ENCODE measurements at regions not wholly inside any gene's neighbourhood (a gene's known extent, or its start where the extent isn't known, plus 50 kb on each side); places are given as distances from the start of the nearest gene placed in this dataset.

DNA sequence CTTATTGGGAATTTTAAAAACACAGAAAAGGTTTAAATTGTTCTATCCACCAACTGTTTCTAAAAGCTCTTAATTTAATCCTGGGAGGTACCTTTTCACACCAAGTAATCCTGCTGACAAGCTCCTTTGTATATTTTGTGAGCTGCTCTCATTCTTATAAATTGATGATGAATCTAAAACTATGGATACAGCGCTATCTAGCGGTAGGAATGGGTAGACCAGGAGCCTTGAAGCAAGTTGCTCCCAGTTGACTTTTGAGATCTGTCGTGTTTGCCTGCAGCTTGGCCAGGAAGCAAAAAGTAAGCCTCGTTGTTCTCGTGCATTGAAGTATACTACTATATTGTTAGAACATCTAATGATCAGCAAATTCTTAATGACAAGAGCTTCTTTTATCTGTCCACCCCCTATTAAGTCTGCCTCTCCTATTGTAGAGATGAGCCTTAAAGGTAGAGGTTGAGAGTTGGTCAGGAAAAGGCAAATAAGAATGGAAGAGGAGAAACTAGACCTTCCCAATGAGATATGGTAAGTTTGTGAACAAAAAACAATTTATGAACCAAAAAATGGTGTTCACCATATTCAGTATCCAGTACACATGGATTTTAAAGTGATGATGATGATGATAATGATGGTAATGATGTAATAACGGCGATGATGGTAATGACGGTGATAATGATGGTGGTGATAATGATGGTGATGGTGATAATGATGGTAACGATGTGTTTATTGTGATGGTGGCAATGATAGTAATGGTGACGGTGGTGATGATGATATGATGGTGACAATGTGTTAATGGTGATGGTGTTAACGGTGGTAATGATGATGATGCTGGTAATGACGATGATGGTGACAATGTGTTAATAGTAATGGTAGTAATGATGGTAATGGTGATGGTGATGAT is 212.1 kb upstream of the NCKAP5 start:
- TF ChIP-seq, protein P1, sequence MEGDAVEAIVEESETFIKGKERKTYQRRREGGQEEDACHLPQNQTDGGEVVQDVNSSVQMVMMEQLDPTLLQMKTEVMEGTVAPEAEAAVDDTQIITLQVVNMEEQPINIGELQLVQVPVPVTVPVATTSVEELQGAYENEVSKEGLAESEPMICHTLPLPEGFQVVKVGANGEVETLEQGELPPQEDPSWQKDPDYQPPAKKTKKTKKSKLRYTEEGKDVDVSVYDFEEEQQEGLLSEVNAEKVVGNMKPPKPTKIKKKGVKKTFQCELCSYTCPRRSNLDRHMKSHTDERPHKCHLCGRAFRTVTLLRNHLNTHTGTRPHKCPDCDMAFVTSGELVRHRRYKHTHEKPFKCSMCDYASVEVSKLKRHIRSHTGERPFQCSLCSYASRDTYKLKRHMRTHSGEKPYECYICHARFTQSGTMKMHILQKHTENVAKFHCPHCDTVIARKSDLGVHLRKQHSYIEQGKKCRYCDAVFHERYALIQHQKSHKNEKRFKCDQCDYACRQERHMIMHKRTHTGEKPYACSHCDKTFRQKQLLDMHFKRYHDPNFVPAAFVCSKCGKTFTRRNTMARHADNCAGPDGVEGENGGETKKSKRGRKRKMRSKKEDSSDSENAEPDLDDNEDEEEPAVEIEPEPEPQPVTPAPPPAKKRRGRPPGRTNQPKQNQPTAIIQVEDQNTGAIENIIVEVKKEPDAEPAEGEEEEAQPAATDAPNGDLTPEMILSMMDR (IDR thresholded peaks at IDR 0.05 in 2 of 3, conservative IDR thresholded peaks at IDR 0.05 in 1 of 3; ENCODE audit: insufficient read depth in 2 of 3, low read depth in 1 of 3, low read length in 3 of 3): peak; percentile 55 to 78 (median 74)
- TF ChIP-seq POLR2A (conservative IDR thresholded peaks at IDR 0.05): no peak
- no peak for TF ChIP-seq HOXB6 (CRISPR knock-in tag; IDR thresholded peaks at IDR 0.05; ENCODE audit: borderline replicate concordance)
- no peak for TF ChIP-seq ZNF274 (IDR thresholded peaks at IDR 0.05; ENCODE audit: borderline replicate concordance, low read depth, low read length)
- TF ChIP-seq NR2F6 (CRISPR knock-in tag; IDR thresholded peaks at IDR 0.05): no peak
- TF ChIP-seq EP300 (IDR thresholded peaks at IDR 0.05; ENCODE audit: low read length): no peak
- TF ChIP-seq, protein P2, sequence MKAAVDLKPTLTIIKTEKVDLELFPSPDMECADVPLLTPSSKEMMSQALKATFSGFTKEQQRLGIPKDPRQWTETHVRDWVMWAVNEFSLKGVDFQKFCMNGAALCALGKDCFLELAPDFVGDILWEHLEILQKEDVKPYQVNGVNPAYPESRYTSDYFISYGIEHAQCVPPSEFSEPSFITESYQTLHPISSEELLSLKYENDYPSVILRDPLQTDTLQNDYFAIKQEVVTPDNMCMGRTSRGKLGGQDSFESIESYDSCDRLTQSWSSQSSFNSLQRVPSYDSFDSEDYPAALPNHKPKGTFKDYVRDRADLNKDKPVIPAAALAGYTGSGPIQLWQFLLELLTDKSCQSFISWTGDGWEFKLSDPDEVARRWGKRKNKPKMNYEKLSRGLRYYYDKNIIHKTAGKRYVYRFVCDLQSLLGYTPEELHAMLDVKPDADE (conservative IDR thresholded peaks at IDR 0.05; ENCODE audit: control insufficient read depth, low read depth, low read length): no peak
- TF ChIP-seq CXXC5 (CRISPR knock-in tag; IDR thresholded peaks at IDR 0.05): no peak
- no peak for TF ChIP-seq NFIC (IDR thresholded peaks at IDR 0.05)
- no peak for TF ChIP-seq POLR2AphosphoS5 (IDR thresholded peaks at IDR 0.05; ENCODE audit: control insufficient read depth, insufficient read depth, low read depth, low read length)
- TF ChIP-seq, protein P3, sequence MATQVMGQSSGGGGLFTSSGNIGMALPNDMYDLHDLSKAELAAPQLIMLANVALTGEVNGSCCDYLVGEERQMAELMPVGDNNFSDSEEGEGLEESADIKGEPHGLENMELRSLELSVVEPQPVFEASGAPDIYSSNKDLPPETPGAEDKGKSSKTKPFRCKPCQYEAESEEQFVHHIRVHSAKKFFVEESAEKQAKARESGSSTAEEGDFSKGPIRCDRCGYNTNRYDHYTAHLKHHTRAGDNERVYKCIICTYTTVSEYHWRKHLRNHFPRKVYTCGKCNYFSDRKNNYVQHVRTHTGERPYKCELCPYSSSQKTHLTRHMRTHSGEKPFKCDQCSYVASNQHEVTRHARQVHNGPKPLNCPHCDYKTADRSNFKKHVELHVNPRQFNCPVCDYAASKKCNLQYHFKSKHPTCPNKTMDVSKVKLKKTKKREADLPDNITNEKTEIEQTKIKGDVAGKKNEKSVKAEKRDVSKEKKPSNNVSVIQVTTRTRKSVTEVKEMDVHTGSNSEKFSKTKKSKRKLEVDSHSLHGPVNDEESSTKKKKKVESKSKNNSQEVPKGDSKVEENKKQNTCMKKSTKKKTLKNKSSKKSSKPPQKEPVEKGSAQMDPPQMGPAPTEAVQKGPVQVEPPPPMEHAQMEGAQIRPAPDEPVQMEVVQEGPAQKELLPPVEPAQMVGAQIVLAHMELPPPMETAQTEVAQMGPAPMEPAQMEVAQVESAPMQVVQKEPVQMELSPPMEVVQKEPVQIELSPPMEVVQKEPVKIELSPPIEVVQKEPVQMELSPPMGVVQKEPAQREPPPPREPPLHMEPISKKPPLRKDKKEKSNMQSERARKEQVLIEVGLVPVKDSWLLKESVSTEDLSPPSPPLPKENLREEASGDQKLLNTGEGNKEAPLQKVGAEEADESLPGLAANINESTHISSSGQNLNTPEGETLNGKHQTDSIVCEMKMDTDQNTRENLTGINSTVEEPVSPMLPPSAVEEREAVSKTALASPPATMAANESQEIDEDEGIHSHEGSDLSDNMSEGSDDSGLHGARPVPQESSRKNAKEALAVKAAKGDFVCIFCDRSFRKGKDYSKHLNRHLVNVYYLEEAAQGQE (IDR thresholded peaks at IDR 0.05; ENCODE audit: borderline replicate concordance): peak; percentile 42; the same call in 1 of the 2 replicates
- TF ChIP-seq, protein P3 (CRISPR knock-in tag; IDR thresholded peaks at IDR 0.05; ENCODE audit: low read depth): no peak
- TF ChIP-seq, protein P4, sequence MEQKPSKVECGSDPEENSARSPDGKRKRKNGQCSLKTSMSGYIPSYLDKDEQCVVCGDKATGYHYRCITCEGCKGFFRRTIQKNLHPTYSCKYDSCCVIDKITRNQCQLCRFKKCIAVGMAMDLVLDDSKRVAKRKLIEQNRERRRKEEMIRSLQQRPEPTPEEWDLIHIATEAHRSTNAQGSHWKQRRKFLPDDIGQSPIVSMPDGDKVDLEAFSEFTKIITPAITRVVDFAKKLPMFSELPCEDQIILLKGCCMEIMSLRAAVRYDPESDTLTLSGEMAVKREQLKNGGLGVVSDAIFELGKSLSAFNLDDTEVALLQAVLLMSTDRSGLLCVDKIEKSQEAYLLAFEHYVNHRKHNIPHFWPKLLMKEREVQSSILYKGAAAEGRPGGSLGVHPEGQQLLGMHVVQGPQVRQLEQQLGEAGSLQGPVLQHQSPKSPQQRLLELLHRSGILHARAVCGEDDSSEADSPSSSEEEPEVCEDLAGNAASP (IDR thresholded peaks at IDR 0.05): no peak
